GM19328 (cell line): ENCODE measurements at regions not wholly inside any gene's neighbourhood (a gene's known extent, or its start where the extent isn't known, plus 50 kb on each side); places are given as distances from the start of the nearest gene placed in this dataset.

Experiments used
- ATAC-seq: cut with Tn5 transposase; IDR thresholded peaks from one replicate; pipeline ENCODE4 v1.9.1; 2021; ENCODE audit warnings: mild to moderate bottlenecking, moderate library complexity; ENCODE audit not compliant: unreplicated experiment

DNA sequence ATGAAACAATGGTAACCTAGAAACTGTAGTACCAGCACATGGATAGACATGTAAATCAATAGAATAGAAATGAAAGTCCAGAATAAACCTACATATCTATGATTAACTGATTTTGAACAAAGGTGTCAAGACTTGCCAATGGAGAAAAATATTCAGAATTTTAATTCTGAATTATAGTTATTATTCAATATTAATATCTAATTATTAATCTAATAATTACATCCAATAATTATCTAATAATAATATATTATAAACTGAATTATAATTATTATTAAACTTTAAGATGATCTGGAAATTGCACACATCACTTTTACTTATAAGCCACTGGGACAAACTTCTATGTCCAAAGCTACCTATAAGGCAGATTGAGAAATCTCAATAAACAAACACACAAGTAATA lies 1365.2 kb upstream of the ADGRL3 start:
- no peak for ATAC-seq

DNA sequence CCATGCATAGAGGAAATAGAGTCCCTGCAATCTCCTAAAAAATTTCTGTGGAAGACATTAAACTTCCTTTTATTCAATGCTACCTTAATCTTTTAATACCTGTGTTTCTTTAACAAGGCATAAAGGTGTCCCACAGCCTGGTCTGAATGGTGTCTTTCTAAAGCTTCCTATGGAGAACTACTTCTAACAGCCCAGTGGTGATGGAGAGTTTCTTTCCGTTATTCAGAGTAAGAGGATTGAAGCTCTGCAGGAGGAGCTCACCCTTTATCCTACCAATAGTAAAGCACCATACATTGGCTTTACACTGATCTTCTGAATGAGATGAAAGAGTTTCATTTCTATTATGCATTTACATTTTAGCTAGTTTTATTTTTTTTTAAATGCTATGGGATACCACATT lies 1362.4 kb upstream of the ADGRL3 start:
- no peak for ATAC-seq

DNA sequence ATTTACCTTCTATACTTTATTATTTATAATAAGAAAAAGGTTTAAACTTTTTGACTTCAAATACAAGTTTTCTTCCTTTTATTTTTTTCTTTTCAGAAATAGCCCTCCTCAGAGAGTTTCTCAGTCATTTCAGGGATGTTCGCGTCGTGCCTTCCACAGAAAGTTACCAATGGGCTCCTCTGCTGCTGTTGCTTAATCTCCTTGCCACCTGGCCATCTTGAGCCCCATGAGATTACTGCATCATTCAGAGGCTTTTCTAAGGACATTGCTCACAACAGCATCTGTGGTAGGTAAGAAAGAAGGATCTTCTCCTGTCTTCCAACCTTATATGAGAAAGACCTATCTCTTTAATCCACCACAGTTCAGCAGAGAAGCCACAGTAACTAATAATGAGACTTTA lies 1361.9 kb upstream of the ADGRL3 start:
- ATAC-seq: no peak

DNA sequence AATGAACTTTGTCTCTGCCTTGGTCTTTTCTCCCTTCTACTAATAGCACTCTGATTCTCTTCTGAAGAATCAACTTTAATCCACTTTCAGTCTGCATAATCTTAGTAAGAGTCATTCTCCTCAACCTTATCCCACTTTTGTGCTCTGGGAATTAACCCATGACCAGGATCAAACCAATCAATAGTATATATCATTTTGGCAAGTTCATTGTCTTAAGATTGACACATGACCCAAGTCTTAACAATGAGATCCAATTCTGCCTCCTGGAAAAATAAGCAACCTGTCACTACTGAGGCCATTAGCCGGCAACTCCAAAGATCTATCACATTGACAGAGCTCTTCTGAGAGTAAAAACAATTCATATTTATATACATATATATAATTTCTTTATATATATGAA lies 1358.4 kb upstream of the ADGRL3 start:
- no peak for ATAC-seq

DNA sequence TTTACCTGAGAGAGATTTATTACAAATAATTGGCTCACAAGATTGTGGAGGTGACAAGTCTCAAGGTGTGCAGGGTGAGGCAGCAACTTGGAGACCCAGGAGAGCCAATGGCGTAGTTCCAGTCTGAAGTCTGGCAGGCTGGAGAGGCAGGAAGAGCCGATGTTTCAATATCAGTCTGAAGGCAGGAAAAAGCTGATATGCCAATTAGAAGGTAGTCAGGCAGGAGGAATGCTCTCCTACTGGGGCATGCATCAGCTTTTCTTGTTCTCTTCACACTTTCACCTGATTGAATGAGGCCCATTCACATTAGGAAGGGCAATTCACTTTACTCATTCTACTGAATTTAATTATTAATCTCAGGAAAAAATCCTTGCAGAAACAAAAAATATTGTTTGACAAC lies 1351.7 kb upstream of the ADGRL3 start:
- ATAC-seq: no peak

DNA sequence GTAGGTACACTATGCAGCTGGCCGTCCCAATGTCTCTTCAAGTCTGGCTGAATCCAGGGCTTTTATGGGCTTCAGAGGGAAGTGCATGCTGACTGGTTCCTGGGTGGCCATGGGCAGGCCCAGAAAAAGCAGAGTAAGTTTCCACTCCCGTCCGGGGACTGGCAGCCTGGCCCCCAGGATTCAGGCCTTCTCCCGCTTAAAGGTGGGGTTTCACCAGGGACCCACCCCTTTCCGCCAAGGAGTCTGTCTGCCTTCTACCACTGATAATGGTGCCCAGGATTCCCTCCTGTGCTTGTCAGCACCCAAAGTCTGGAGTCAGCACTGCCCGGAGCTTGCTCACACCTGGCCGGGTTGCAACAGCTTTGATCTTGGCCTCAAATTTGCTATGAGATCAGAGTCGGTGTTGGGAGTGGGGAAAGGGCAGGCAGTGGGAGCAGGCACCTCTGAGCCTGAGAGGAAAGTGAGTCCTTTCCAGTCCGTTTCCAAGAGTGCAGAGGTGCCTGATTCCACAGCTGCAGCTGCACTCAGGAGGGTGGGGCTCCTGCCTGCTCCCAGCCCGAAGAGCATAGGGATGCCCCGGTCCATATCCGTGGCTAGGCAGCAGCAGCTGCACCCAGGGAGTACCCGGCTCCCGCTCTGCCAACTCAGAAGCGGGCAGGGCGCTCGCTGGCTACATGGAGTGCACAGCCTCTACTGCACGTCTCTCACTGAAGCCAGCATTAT lies 1344.3 kb upstream of the ADGRL3 start:
- no peak for ATAC-seq

DNA sequence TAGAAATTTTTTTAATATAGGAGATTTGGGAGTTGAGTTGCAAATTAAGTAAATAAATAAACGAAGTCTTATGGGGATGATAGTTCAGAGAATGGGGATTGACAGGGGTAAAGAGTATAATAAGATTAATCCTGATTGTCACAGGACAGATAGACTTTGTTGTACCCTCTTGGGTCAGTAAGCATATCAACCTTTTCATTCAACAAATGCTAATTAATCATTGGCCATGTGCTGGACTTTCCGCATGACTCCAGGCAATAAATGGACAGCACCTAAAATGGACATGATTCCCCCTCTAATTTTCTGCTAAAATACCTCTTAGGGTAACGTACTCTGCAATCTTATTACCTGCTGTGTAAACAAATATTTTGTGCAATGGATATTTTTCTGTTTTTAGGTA lies 1331.1 kb upstream of the ADGRL3 start:
- ATAC-seq: no peak

DNA sequence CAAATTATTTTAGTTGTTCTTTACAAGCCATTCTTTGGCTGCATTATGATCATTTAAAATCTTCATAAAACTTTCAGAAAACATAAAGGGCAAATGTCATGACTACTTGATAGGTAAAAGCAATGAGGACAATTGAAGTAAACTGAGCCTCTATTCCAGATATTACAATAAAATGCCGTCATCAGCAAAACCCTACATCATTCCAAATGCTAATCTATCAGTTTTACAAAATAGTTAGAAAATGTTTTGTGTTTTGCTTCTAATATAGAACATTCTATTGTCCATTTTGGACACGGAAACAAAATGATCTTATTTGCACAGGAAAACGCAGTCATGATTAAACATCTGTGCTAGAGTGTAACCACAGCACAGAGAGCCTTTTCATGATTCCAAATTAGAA lies 1330.6 kb upstream of the ADGRL3 start:
- ATAC-seq: no peak

DNA sequence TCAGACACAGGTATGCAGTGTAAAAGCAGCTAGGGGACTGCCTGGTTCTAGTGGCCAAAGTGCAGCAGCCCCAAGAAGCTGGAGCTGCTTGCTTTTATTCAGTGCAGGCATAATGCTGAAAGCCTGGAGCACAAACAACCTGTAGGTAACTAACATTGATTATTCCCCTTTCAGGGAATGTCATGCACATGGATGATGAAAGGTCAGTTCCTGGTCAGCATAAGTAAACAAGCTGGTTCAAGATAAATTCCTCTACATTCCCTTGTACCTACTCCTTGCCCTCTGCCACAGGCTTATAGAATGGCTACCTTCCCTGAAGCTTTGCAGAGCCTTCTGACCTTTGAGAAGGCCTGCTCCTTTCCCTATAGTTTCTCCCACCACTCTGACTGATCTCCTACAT lies 1318.5 kb upstream of the ADGRL3 start:
- no peak for ATAC-seq

DNA sequence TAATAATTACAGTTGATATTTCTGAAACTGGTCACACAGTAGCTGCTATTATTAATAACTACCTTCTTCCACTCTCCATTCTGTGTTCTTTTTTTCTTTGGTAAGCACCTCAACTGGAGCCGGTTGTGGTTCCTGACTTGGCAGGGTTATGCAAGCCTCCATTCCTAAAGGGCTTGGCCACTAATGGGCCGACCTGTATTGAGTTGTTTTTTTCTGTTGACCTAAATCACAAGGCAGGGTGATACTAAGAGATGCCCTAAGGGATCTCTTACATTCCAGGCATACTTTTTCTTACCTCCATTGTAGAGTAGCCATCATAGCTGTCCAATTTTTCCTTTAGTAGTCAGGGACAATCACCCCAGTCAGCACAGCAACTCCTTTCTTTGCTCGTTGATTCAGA lies 1295.8 kb upstream of the ADGRL3 start:
- no peak for ATAC-seq

DNA sequence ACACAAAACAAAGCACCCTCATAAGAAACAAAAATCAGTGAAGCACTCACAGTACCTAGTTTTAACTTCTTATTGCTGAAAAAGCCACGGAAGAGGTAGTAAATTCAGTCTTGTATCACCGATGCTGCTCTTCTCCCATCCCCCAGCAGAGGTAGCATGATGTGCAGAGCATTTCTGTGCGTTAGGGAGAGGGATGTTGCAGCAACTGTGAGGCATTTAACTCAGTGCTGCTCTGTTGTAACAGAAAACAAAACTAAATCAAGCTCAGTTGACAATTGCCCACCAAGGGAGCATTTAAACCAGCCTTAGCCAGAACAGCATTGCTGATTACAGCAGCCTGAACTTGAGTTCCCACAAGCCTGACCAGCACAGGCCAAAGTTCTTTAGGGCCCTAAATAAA lies 1279.7 kb upstream of the ADGRL3 start:
- no peak for ATAC-seq

DNA sequence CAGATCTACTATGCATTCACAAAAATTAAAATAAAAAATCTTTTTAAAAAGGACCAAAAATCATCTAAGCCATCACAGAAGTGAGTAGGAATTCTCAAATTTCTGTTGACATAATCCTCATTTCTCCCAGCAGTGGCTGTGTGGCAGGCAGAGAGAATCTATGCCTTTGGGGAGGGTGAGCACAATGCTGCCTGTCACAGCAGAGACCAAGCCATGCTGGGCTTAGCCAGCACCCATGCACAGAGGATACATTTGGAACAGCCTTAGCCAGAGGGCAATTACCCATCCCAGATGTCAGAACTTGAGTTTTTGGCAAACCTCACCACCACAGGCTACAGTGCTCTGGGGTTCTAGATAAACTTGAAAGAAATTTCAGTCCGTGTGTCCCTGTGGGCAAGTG lies 1274.8 kb upstream of the ADGRL3 start:
- no peak for ATAC-seq

DNA sequence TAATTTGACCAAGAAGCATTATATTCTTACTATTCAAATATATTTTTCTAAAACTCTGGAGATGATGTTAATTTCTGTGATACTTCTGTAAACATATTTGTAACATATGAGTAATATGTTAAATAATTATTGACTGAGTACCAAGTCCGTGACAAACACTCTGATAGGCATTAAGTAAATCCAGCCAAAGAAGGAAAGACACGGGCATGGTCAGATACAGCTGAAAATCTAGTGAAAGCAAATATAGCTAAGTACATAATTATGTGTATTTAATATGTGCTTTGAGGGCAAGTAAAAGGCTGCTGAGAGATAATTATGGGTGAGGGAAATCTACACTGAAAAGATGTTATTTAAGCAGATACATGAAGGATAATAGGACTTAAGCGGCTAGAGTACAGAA lies 1263.6 kb upstream of the ADGRL3 start:
- ATAC-seq: no peak

DNA sequence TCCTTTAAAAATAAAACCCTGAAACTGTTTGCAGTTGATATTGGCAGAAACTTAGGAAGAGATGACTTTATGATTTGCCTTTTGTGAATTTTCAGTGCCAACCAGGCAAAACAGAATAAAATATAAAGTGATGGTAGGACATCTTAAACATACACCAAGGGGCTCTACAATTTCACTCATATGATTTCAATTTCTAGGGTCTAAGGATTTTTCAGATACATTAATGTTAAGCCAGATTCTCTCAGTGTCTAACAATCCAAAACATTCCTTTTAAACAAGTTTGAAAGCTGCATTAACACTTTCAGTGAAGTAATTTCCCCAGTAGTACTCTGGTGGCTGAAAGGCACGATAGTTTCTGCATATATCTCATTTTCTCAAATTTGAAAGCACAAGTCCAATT lies 1262.0 kb upstream of the ADGRL3 start:
- ATAC-seq: no peak

DNA sequence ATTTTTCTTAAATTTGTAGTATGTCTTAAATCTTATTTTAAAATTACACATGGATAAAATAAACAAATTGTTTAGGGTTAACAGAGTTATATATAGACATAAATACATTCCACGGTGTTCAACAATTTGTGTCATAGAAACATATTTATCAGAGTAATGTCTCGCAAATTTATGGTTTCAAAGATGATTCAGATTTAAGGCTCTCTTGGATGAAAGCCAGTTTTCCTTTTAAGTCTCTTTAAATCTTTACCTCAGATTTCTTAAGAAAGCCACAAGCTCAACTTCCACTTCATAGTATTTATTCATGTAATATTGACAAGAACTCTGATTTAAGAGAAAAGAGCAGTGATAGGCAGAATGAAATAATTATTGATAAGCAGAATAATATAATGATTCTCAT lies 1254.8 kb upstream of the ADGRL3 start:
- no peak for ATAC-seq

DNA sequence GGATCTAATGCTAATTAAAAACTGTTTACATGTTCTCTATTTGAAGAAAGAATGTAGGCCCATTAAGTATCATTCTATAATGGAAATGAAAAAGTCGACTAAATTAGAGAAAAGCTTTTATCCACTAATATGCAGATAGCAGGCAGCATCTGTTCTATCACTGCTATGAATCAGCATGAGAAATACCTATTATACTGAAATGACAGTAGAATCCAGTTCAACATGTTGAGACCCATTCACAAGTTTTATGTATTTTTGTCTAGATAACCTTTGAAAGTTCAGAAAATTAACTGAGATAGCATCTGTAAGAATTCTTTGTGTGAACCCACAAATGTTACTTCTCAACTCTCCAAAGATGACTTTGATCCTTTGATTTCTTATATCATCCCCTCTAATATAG lies 1254.4 kb upstream of the ADGRL3 start:
- ATAC-seq: no peak

DNA sequence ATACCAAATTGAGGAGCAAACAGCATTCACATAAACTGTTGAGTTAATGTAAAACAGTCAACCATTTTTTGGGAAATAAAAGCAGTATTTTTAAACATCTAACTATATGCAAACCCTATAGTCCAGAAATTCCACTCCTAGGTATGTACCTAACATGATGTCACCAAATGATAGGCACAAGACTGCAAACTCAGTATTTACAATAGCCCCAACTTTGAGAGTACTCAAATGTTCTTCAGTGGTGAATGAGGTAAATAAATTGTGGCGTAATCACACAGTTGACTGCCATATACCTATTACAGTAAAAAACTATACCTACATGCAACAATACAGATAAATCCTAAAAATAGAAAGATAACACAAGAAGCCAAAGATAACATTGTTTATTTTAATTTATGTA lies 1243.8 kb upstream of the ADGRL3 start:
- no peak for ATAC-seq

DNA sequence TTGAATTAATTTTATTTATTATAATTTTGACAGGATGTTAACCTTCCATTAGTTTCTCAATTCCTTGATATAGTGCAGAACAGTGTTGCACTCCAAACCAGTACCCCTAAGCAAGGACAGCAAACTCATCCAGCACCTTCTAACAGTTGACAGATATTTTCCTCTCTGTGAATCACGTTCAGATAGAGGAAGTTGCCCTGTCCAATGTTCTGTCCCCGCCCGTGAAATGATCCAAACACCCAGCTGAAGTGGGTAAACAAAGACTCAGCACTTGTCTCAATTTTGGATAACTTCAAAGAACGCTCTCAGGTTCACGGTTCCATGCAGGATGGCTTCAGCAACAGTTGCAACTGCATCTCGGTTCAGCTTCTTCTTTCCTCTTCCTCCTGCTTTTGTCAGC lies 1240.0 kb upstream of the ADGRL3 start:
- no peak for ATAC-seq

DNA sequence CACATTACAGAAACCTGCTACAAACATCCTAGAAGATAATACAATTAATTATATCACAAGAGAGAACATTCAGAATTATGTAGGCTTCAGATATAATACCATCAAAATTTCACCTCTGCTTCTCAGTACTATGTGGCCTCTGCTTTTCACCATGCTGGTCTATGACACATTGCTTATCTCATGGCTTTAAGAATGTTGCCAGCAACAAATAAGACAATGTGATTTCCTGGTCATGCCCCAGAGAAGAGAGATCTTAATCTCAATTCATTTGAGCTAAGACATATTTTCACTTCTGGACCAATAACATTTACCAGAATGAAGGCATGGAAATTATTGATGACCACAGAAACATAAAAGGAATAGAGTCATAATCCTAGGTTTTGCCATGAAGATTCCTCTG lies 1233.4 kb upstream of the ADGRL3 start:
- ATAC-seq: no peak

DNA sequence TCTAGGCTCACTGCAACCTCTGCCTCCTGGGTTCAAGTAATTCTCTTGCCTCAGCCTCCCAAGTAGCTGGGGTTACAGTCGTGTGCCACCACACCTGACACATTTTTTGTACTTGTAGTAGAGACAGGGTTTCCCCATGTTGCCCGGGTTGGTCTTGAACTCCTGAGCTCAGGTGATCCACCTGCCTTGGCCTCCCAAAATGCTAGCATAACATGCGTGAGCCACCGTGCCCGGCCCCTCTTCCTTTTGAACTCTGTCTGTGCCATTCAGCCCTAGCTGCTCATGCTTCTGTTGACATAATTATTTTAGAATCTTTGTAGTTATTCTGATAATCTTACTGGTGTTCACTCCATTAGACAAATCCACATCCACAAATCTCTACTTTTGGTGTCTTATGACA lies 1231.3 kb upstream of the ADGRL3 start:
- no peak for ATAC-seq

DNA sequence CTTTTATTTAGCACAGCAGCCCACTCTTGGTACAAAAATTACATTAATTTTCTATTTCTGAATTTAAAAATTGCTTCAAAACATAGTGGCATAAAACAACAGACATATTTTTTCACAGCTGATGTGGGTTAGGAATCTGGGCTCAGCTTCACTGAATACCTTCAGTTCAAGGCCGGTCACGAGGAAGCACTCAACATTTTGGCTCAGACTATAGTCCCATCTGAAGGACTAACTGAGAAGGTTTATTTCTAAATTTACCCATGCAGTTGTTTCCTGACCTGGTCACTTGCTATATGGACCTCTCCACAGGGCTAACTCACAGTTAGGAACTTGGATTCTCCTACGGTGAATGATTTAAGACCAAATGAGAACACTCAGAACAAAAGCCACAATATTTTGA lies 1230.2 kb upstream of the ADGRL3 start:
- no peak for ATAC-seq

DNA sequence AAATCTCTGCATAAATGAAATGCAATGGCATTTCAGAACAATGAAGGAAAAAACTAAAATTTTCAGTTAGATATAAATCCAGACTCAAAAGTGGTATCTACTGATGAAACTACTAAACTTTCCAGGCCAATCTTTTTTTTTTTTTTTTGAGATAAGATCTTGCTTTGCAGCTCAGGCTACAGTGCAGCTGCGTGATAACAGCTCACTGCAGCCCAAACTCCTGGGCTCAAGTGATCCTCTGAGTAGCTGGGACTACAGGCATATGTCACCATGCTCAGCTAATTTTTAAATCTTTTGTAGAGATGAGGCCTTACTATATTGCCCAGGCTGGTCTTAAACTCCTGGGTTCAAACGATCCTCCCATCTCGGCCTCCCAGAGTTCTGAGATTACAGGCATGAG lies 1228.2 kb upstream of the ADGRL3 start:
- ATAC-seq: no peak

DNA sequence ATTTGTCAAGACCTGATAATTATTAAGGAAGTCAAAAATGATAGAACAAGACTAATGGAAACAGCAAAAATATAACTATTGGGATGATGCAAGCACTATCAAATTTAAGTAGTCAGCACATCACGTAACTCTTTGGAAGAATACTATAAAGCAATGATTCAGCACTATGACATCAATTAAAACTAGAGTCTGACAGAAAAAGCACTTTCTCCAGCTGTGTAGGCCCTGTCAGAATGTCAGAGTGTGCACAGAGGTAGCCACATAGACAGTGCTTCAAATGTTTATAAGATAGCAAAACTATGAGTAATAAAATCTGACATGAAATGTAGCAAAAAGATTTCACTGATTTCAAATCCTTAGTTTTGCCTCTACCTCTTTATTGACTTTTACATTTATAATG lies 1226.6 kb upstream of the ADGRL3 start:
- ATAC-seq: no peak

DNA sequence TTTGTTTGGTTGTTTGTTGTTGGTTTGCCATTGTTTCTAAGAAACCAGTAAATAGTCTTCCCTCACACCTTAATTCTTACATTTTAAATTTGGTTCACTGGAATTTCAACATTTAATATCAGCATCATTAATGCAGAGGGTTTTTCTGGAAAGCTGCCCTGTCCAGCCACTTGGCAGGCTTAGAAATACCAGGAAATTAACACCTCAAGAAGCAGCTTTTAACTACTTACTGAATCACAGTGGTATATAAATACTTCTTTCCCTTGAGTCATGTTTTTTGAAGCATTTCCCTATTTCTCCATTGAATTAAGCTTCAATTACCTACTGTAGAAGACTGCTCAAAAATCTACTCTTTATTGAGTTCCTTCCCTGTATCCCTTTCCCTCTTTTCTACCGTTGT lies 1221.1 kb upstream of the ADGRL3 start:
- no peak for ATAC-seq
